K562 (cell line): ENCODE measurements at regions not wholly inside any gene's neighbourhood (a gene's known extent, or its start where the extent isn't known, plus 50 kb on each side); places are given as distances from the start of the nearest gene placed in this dataset.

Experiments
- BDP1 ChIP-seq: IDR thresholded peaks from 3 replicates; pipeline ENCODE4 v1.6.1; 2011; ENCODE audit not compliant: insufficient read length, insufficient read depth
- BRCA1 ChIP-seq, 2 experiments: fragments of 450-650 bp in 1 of 2; sonication (generic) in 1 of 2; formaldehyde crosslinking in 1 of 2; IDR thresholded peaks; 2 replicates each; pipeline versions ENCODE4 v1.5.0 to v1.6.1; 2017 to 2020; ENCODE audit warnings: mild to moderate bottlenecking in 1 of 2, missing genetic modification reagents in 1 of 2
- CBX8 ChIP-seq: fragments of 200-600 bp; sonication (generic); IDR thresholded peaks from 2 replicates; pipeline ENCODE4 v1.6.1; 2012; ENCODE audit warnings: borderline replicate concordance, mixed run types, low read depth, mild to moderate bottlenecking, moderate library complexity, mixed read lengths, low read length, control low read depth, inconsistent platforms; ENCODE audit not compliant: poor library complexity, severe bottlenecking; ENCODE audit errors: extremely low read depth
- CREM ChIP-seq: IDR thresholded peaks from 2 replicates; pipeline ENCODE4 v1.6.1; 2014; ENCODE audit warnings: antibody characterized with exemption, low read depth
- MEF2A ChIP-seq: IDR thresholded peaks from 2 replicates; pipeline ENCODE4 v1.6.1; 2011; ENCODE audit warnings: low read depth, mild to moderate bottlenecking, low read length, moderate library complexity; ENCODE audit not compliant: control insufficient read depth
- OTX1 ChIP-seq: fragments of 450-650 bp; formaldehyde crosslinking; IDR thresholded peaks from 2 replicates; pipeline ENCODE4 v1.4.0; 2022; ENCODE audit warnings: mild to moderate bottlenecking
- POLR2AphosphoS2 ChIP-seq: IDR thresholded peaks from 2 replicates; pipeline ENCODE4 v1.6.1; 2012; ENCODE audit warnings: low read length, improper control_type of control experiment
- POLR2AphosphoS5 ChIP-seq: IDR thresholded peaks from 2 replicates; pipeline ENCODE4 v1.6.1; 2011; ENCODE audit warnings: mild to moderate bottlenecking, low read depth, low read length, moderate library complexity; ENCODE audit not compliant: control insufficient read depth, insufficient read depth
- RAD21 ChIP-seq, 2 experiments: fragments of 250-450 bp in 1 of 2; fragments of 450-650 bp in 1 of 2; sonication (Bioruptor Pico) in 1 of 2; formaldehyde crosslinking in 1 of 2; IDR thresholded peaks in 1 of 2; conservative IDR thresholded peaks in 1 of 2; 2 replicates each; pipeline versions ENCODE4 v1.4.0 to v1.8.0; 2020 to 2022; ENCODE audit warnings: mild to moderate bottlenecking in 2 of 2, moderate library complexity in 1 of 2
- RBFOX2 ChIP-seq: fragments of 200-400 bp; formaldehyde crosslinking; IDR thresholded peaks from 2 replicates; pipeline ENCODE4 v1.6.1; 2017; ENCODE audit warnings: low read depth, mild to moderate bottlenecking, low read length, moderate library complexity
- RNF2 ChIP-seq: sonication (generic); IDR thresholded peaks from 2 replicates; pipeline ENCODE4 v1.6.1; 2016
- SIN3A ChIP-seq, 2 experiments: fragments of 150-350 bp in 1 of 2; IDR thresholded peaks; 2 replicates each; pipeline ENCODE4 v1.6.1; 2011 to 2016; ENCODE audit warnings: borderline replicate concordance in 2 of 2, low read depth in 2 of 2, low read length in 2 of 2, mild to moderate bottlenecking in 2 of 2, moderate library complexity in 2 of 2; ENCODE audit not compliant: control insufficient read depth in 1 of 2
- ZFP30 ChIP-seq: fragments of 250-450 bp; sonication (Bioruptor Pico); IDR thresholded peaks from 2 replicates; pipeline ENCODE4 v1.8.0; 2022; ENCODE audit warnings: moderate library complexity, mild to moderate bottlenecking, inconsistent platforms, borderline replicate concordance
- TF ChIP-seq, protein P1 (sequence below), 3 experiments: IDR thresholded peaks in 2 of 3; conservative IDR thresholded peaks in 1 of 3; 2 replicates each; pipeline ENCODE4 v1.5.1; 2011 to 2012; ENCODE audit warnings: low read length in 3 of 3, mild to moderate bottlenecking in 3 of 3, control low read depth in 2 of 3, improper control_type of control experiment in 1 of 3, inconsistent platforms in 1 of 3, low read depth in 1 of 3, mixed read lengths in 1 of 3, moderate library complexity in 1 of 3; ENCODE audit not compliant: insufficient read depth in 2 of 3

DNA sequence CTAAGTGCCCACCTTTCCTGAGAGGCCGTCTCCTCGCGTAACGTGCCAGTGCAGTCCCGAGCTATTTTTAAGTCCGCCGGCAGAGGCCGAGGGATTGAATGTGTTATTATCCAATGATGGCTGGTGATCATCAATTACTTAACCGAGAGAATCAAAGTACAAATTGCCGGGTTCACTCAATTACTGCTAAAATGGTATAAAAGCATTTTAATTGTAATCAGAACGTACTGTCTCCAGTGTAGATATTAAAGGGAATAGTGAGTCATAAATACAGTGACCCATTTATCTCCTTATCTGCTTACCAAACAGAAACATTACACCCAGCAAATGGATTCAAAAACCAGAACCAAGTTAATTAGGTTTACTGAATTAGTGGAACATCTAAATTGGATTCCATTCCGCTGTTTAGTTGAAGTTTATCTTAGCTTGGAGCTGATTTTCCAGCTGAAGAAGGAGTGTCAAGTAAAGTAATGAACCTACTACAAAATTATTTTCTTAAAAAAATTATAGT, 334.9 kb downstream of the BRD1 start:
- TF ChIP-seq BRCA1 (IDR thresholded peaks at IDR 0.05) (no peak), BRCA1 (CRISPR knock-in tag; IDR thresholded peaks at IDR 0.05) (no peak), OTX1 (CRISPR knock-in tag) (no peak), SIN3A (IDR thresholded peaks at IDR 0.05; ENCODE audit: borderline replicate concordance in 2 of 2, control insufficient read depth in 1 of 2, low read depth in 2 of 2, low read length in 2 of 2) (no peak), CBX8 (no peak), RBFOX2 (no peak), CREM (no peak), MEF2A (no peak), RAD21 (CRISPR knock-in tag; conservative IDR thresholded peaks at IDR 0.05 in 1 of 2, IDR thresholded peaks at IDR 0.05 in 1 of 2) (no peak), BDP1 (no peak), RNF2 (no peak), POLR2AphosphoS5 (no peak), POLR2AphosphoS2 (no peak), ZFP30 (CRISPR knock-in tag) (no peak)
- TF ChIP-seq, protein P1, sequence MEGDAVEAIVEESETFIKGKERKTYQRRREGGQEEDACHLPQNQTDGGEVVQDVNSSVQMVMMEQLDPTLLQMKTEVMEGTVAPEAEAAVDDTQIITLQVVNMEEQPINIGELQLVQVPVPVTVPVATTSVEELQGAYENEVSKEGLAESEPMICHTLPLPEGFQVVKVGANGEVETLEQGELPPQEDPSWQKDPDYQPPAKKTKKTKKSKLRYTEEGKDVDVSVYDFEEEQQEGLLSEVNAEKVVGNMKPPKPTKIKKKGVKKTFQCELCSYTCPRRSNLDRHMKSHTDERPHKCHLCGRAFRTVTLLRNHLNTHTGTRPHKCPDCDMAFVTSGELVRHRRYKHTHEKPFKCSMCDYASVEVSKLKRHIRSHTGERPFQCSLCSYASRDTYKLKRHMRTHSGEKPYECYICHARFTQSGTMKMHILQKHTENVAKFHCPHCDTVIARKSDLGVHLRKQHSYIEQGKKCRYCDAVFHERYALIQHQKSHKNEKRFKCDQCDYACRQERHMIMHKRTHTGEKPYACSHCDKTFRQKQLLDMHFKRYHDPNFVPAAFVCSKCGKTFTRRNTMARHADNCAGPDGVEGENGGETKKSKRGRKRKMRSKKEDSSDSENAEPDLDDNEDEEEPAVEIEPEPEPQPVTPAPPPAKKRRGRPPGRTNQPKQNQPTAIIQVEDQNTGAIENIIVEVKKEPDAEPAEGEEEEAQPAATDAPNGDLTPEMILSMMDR (IDR thresholded peaks at IDR 0.05 in 2 of 3, conservative IDR thresholded peaks at IDR 0.05 in 1 of 3; ENCODE audit: insufficient read depth in 2 of 3, low read depth in 1 of 3, low read length in 3 of 3): no peak
